LNCaP clone FGC (cell line): ENCODE measurements at regions not wholly inside any gene's neighbourhood (a gene's known extent, or its start where the extent isn't known, plus 50 kb on each side); places are given as distances from the start of the nearest gene placed in this dataset.

Source experiments
- DNase-seq: peaks from one replicate; pipeline ENCODE4 v3.0.0-alpha.2; 2011; ENCODE audit warnings: low read depth
- H3K4me3 ChIP-seq: 2 replicates; pipeline ENCODE4 v1.5.1; 2011; ENCODE audit warnings: mild to moderate bottlenecking, low read depth, low read length, control low read depth
- CTCF ChIP-seq: IDR thresholded peaks from 2 replicates; pipeline ENCODE4 v1.5.1; 2012; ENCODE audit warnings: mild to moderate bottlenecking; ENCODE audit not compliant: control insufficient read depth, insufficient read depth; ENCODE audit errors: extremely low read depth

DNA sequence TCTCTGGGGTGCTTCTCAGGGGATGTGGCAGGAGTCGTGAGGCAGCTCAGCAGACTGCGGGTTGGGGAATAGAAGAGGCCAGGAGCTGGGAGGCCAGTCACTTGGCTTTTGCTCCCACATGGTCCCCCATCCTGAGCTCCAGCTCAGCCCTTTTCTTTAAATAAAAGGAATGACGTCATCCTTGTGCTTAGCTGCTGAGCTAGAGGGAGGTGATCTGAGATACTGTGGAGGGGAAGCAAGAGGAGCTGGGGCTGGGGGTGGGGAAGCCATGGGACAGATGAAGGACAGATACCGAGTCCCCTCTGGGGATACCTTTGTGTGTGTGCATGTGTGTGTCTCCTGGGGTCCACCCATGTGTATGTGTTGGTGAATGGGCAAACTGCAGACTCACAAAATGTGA lies 89.0 kb upstream of the ARAP3 start:
- no peak for TF ChIP-seq CTCF
- DNase-seq: no peak
- no peak overlapping the region for H3K4me3 ChIP-seq

DNA sequence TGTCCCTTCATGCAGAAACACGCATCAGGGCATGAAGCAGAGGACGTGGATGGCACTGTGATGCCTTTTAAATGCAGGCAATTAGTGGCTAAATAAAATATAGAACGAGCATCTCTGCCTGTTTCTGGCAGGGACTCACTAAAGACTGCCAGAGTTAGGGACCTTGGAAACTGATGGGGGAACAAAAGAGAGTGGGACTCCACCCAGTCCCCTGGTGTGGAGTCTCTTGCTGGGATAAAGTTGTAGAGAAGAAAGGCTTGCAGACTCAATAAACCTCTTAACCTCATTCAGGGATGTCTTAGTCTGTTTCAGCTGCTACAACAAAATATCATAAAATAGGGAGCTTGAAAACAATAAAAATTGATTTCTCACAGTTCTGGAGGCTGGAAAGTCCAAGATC lies 87.6 kb upstream of the ARAP3 start:
- no peak overlapping the region for H3K4me3 ChIP-seq
- DNase-seq: no peak
- no peak for TF ChIP-seq CTCF

DNA sequence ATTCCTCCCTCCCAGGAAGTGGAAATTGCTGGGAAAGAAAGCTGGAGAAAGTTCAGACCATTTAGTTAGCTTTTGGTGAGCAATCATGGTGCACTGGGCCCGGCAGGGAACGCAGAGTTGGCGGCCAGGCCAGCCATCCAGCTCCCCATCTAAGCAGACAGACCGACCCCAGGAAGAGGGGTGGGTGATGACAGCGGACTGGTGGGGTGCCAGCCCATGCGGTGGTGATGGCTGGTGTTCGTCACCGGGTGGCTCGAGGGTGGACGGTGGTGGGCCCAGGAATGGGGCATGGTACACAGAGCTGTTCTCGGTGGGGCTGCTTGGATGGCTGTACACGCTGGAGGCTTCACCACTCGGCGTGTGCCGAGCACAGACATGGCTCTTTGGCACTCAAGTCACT lies 85.6 kb upstream of the ARAP3 start:
- DNase-seq: no peak
- TF ChIP-seq CTCF: no peak
- no peak overlapping the region for H3K4me3 ChIP-seq

DNA sequence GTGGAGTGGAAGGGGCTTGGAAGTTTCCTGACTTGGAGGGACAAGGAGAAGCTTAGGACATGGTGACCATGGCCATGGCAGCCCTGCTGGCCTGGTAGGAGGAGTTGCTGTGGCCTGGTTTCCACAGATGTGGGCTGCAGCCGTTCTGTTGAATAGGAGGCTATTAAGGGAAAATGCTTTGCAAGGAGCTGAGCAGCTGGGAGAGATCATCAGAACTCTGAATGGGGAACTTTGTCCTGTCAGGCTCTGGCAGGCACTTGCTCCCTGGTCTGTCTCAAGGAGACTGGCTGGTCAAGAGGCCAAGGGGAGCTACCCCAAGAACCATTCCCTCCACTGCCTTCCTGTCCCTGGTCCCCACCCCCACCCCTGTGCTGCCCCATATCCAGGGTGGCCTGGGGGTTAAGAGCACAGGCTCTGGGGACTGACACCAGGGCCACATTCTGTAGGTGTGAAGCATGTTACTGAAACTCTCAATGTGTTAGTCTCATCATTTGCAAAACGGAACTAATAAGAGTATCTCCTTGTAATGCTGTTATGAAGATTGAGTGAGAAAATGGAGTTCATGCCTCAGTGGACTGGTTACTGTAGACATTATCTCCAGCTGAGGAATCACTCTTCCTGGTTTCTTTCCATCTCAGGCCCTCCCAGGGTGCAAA lies 84.0 kb upstream of the ARAP3 start:
- no peak overlapping the region for H3K4me3 ChIP-seq
- no peak for TF ChIP-seq CTCF
- DNase-seq: no peak

GRCh38 chr5:141763541-141763940 lies 81.5 kb upstream of the ARAP3 start:
- TF ChIP-seq CTCF: no peak
- DNase-seq: no peak
- no peak overlapping the region for H3K4me3 ChIP-seq

DNA sequence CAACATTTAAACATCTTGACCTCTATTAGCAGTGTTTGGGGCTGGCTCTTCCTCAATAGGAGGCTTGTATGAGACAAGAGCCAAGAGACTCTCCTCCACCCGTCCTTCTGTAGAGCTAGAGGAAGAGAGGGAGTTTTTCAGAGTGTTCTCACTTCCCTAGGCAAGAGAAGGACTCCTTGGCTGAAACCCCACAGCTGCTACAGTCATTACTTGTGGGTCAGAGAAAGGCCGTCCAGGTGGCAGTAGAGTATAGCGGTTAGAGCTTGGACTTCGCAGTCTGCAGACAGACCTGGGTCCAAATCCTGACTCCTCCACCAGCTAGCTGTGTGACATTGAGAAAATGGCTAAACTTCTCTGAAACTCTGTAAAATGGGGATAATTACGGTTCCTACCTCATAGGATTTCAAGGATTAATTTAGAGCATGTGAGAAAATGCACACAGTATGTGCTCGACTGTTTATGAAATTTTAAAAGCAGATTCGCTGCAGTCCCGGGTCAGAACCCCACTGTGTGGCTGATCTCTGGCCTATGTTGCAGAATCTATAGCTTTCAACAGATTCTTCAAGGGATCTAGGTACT lies 80.8 kb upstream of the ARAP3 start:
- DNase-seq: no peak
- no peak overlapping the region for H3K4me3 ChIP-seq

More for the DNA sequence above, 80.8 kb upstream of the ARAP3 start:
- TF ChIP-seq CTCF: no peak; the same call in 1 of the 2 replicates
